Colonic mucosa (tissue), 4 donors: ENCODE measurements at regions not wholly inside any gene's neighbourhood (a gene's known extent, or its start where the extent isn't known, plus 50 kb on each side); places are given as distances from the start of the nearest gene placed in this dataset.
"Not testable (repeated sequence)": the region's sequence is repeated elsewhere in the genome, so short reads cannot be mapped to it uniquely, and the experiment has no call there.

Source experiments
- DNase-seq: peaks from one replicate; pipeline ENCODE4 v3.0.0-alpha.2; 2020
- H3K27ac ChIP-seq: fragments of 200-600 bp; one replicate; pipeline ENCODE4 v1.8.0; 2021
- H3K27me3 ChIP-seq: fragments of 200-600 bp; one replicate; pipeline ENCODE4 v1.8.0; 2021
- H3K36me3 ChIP-seq: fragments of 200-600 bp; one replicate; pipeline ENCODE4 v1.8.0; 2021
- H3K4me1 ChIP-seq: fragments of 200-600 bp; one replicate; pipeline ENCODE4 v1.8.0; 2021; ENCODE audit warnings: mild to moderate bottlenecking
- H3K4me3 ChIP-seq: fragments of 200-600 bp; one replicate; pipeline ENCODE4 v1.8.0; 2021
- H3K9ac ChIP-seq, 2 donors: one replicate each; pipeline ENCODE4 v1.7.0; 2013; ENCODE audit warnings: control low read depth in 2 of 2, low read depth in 2 of 2, low read length in 2 of 2
- H3K9me3 ChIP-seq: fragments of 200-600 bp; one replicate; pipeline ENCODE4 v1.8.0; 2021
- intact Hi-C: fragments of 100-400 bp; cut with DNase I; formaldehyde crosslinking; loops from one replicate; pipeline ENCODE4 v1.14.1; 2022
- TF ChIP-seq, protein P1 (sequence below): fragments of 200-600 bp; IDR thresholded peaks from one replicate; pipeline ENCODE4 v1.8.0; 2022; ENCODE audit warnings: antibody characterized with exemption, mild to moderate bottlenecking
- donor health status: healthy.
- donor health status: DM: no; HTN: no; CAD: no.
- donor health status: DM: no; HTN: no; CAD: no.

GRCh38 chr12:74780182-74780849 lies 242.7 kb downstream of the ATXN7L3B start:
- intact Hi-C loops: no loop called here
- no peak overlapping the region for H3K4me3 ChIP-seq

DNA sequence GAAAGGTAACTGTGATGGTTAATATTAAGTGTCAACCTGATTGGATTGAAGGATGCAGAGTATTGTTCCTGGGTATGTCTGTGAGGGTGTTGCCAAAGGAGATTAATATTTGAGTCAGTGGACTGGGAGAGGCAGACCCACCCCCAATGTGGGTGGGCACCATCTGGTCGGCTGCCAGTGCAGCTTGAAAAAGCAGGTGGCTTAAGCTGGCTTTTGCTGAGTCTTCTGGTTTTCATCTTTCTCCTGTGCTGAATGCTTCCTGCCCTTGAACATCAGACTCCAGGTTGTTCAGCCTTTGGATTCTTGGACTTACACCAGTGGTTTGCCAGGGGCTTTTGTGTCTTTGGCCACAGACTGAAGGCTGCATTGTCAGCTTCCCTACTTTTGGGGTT lies 243.2 kb downstream of the ATXN7L3B start:
- H3K27me3 ChIP-seq, H3K9ac ChIP-seq, intact Hi-C loops, H3K4me3 ChIP-seq, H3K27ac ChIP-seq, H3K4me1 ChIP-seq, DNase-seq, H3K36me3 ChIP-seq, H3K9me3 ChIP-seq: not testable (repeated sequence)

More at GRCh38 chr12:74780182-74780849, 242.7 kb downstream of the ATXN7L3B start:
- no peak for DNase-seq
- Histone ChIP-seq H3K9ac (no peak overlapping the region), H3K36me3 (no peaks in the 10 kb centered on the region), H3K27me3 (no peaks in the 10 kb centered on the region), H3K9me3 (no peaks in the 10 kb centered on the region), H3K27ac (no peak overlapping the region), H3K4me1 (no peaks in the 10 kb centered on the region)
- TF ChIP-seq, protein P1, sequence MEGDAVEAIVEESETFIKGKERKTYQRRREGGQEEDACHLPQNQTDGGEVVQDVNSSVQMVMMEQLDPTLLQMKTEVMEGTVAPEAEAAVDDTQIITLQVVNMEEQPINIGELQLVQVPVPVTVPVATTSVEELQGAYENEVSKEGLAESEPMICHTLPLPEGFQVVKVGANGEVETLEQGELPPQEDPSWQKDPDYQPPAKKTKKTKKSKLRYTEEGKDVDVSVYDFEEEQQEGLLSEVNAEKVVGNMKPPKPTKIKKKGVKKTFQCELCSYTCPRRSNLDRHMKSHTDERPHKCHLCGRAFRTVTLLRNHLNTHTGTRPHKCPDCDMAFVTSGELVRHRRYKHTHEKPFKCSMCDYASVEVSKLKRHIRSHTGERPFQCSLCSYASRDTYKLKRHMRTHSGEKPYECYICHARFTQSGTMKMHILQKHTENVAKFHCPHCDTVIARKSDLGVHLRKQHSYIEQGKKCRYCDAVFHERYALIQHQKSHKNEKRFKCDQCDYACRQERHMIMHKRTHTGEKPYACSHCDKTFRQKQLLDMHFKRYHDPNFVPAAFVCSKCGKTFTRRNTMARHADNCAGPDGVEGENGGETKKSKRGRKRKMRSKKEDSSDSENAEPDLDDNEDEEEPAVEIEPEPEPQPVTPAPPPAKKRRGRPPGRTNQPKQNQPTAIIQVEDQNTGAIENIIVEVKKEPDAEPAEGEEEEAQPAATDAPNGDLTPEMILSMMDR: no peak

GRCh38 chr12:74781991-74782485 lies 244.4 kb downstream of the ATXN7L3B start:
- no peaks in the 10 kb centered on the region for H3K9me3 ChIP-seq
- no peak overlapping the region for H3K27ac ChIP-seq
- H3K9ac ChIP-seq: no peak overlapping the region
- no peaks in the 10 kb centered on the region for H3K4me1 ChIP-seq
- H3K36me3 ChIP-seq: no peaks in the 10 kb centered on the region
- no peak for DNase-seq
- TF ChIP-seq, protein P1: no peak
- no peaks in the 10 kb centered on the region for H3K27me3 ChIP-seq
- intact Hi-C loops: no loop called here
- H3K4me3 ChIP-seq: no peak overlapping the region

GRCh38 chr12:74790931-74791330 lies 253.3 kb downstream of the ATXN7L3B start:
- TF ChIP-seq, protein P1: no peak
- H3K36me3 ChIP-seq: no peaks in the 10 kb centered on the region
- no peak for DNase-seq
- H3K27ac ChIP-seq: no peak overlapping the region
- H3K9me3 ChIP-seq: no peaks in the 10 kb centered on the region
- intact Hi-C loops: loop anchor here (10.0 kb wide), 1 partner anchor 504 kb away; no protein-coding TSS in a partner anchor
- no peak overlapping the region for H3K4me3 ChIP-seq
- H3K27me3 ChIP-seq: no peaks in the 10 kb centered on the region
- H3K9ac ChIP-seq: no peak overlapping the region
- no peaks in the 10 kb centered on the region for H3K4me1 ChIP-seq

DNA sequence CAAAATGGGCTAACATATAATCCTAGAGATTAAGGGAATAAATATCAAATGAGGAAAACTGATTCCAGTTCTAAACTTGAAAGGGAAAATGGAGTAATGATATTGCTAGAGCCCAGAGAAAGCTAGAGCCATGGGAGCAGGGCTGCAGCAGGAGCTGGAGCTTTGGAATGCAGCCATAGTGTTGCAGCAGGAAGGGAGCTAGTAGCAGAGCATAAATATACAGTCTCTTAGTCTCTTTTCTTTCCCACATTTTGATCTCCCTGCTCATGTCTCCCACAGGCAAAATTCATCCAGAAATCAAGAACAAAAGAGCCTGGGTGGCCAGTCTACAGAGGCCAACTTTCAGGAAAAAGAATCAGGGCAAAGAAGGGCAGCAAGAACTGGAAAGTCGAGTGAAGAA lies 253.7 kb downstream of the ATXN7L3B start:
- intact Hi-C loops: loop anchor here (10.0 kb wide), 1 partner anchor 503 kb away; no protein-coding TSS in a partner anchor
- Histone ChIP-seq H3K36me3 (no peaks in the 10 kb centered on the region), H3K9me3 (no peaks in the 10 kb centered on the region), H3K9ac (no peak overlapping the region), H3K27me3 (no peaks in the 10 kb centered on the region), H3K4me1 (no peaks in the 10 kb centered on the region), H3K27ac (no peak overlapping the region), H3K4me3 (no peak overlapping the region)
- DNase-seq: no peak
- TF ChIP-seq, protein P1: no peak

DNA sequence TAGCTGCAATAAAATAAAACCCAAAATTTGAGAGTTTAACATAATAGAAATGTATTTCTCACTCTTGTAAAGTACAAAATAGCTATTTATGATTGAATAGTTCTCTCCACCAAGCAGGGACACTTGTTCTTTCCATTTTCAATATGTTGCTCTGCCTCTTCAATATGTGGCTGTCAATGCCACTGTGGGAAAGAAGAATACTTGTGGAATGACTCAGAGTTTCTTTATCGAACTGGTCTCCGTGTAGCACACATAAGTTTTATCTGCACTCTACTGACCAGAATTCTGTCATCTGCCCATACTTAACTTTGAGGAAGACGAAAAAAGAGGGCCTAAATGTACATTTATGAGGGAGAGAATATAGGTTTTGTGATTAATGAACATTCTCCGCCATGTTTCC lies 256.9 kb downstream of the ATXN7L3B start:
- H3K27me3 ChIP-seq: no peaks in the 10 kb centered on the region
- no peak overlapping the region for H3K9ac ChIP-seq
- DNase-seq: no peak
- no peaks in the 10 kb centered on the region for H3K9me3 ChIP-seq
- H3K27ac ChIP-seq: no peak overlapping the region
- TF ChIP-seq, protein P1: no peak
- intact Hi-C loops: loop anchor here (10.0 kb wide), 1 partner anchor 500 kb away; no protein-coding TSS in a partner anchor
- H3K36me3 ChIP-seq: no peaks in the 10 kb centered on the region
- H3K4me1 ChIP-seq: no peaks in the 10 kb centered on the region
- H3K4me3 ChIP-seq: no peak overlapping the region
